H1 (cell line): ENCODE measurements at regions not wholly inside any gene's neighbourhood (a gene's known extent, or its start where the extent isn't known, plus 50 kb on each side); places are given as distances from the start of the nearest gene placed in this dataset.
"Not testable (repeated sequence)": the region's sequence is repeated elsewhere in the genome, so short reads cannot be mapped to it uniquely, and the experiment has no call there.

Source experiments
- CTCF ChIA-PET: fragments of 300-600 bp; sonication (Branson Sonifier 250); formaldehyde crosslinking; loops from one replicate; lab custom pipeline; 2021; ENCODE audit not compliant: partially characterized antibody; lab: Charles Lee
- POLR2A ChIA-PET: fragments of 300-600 bp; sonication (Branson Sonifier 250); formaldehyde crosslinking; loops from one replicate; lab custom pipeline; 2021; ENCODE audit warnings: inconsistent platforms; ENCODE audit not compliant: partially characterized antibody; lab: Charles Lee
- DNase-seq, 2 experiments: peaks; one replicate each; pipeline versions ENCODE4 v3.0.0 to v3.0.0-alpha.2; 2010 to 2022; ENCODE audit warnings: low spot score in 2 of 2, low read depth in 1 of 2, mixed read lengths in 1 of 2
- FAIRE-seq: peaks from 2 replicates; lab custom pipeline; 2011; peaks lifted over from hg19 to GRCh38; lab: Jason Lieb, UNC
- H2AFZ ChIP-seq: 2 replicates; pipeline ENCODE4 v1.8.1; 2012; ENCODE audit warnings: low read length, inconsistent platforms
- H2AK5ac ChIP-seq: 2 replicates; pipeline ENCODE4 v1.6.1; 2013; ENCODE audit warnings: low read depth, low read length
- H2BK120ac ChIP-seq: replicated peaks from 2 replicates; pipeline ENCODE3; 2013; ENCODE audit warnings: low read depth, low read length, inconsistent platforms
- H2BK12ac ChIP-seq: 2 replicates; pipeline ENCODE4 v1.6.1; 2013; ENCODE audit warnings: low read depth, low read length
- H2BK15ac ChIP-seq: 2 replicates; pipeline ENCODE4 v1.6.1; 2013; ENCODE audit warnings: low read length
- H2BK20ac ChIP-seq: 2 replicates; pipeline ENCODE4 v1.6.1; 2013; ENCODE audit warnings: low read length
- H2BK5ac ChIP-seq: 2 replicates; pipeline ENCODE4 v1.6.1; 2013; ENCODE audit warnings: low read depth, low read length
- H3K14ac ChIP-seq: 2 replicates; pipeline ENCODE4 v1.6.1; 2013; ENCODE audit warnings: inconsistent platforms; ENCODE audit not compliant: insufficient read length
- H3K18ac ChIP-seq: 2 replicates; pipeline ENCODE4 v1.6.1; 2013; ENCODE audit warnings: low read length; ENCODE audit errors: extremely low read depth
- H3K23ac ChIP-seq: 2 replicates; pipeline ENCODE4 v1.6.1; 2013; ENCODE audit warnings: inconsistent platforms; ENCODE audit not compliant: insufficient read length
- H3K23me2 ChIP-seq: 2 replicates; pipeline ENCODE4 v1.6.1; 2013; ENCODE audit warnings: low read depth, low read length
- H3K27ac ChIP-seq: 2 replicates; pipeline ENCODE4 v1.6.1; 2011; ENCODE audit warnings: low read depth, low read length, inconsistent platforms
- H3K27me3 ChIP-seq, 4 experiments: replicated peaks in 1 of 4; 1 replicate in 1 of 4; 2 replicates in 3 of 4; pipeline versions ENCODE4 v1.6.1 to v1.8.1; 2011 to 2013; ENCODE audit warnings: low read length in 3 of 4, mild to moderate bottlenecking in 3 of 4, inconsistent platforms in 2 of 4, mixed read lengths in 2 of 4, moderate library complexity in 1 of 4; ENCODE audit not compliant: control insufficient read depth in 3 of 4, insufficient read depth in 3 of 4; ENCODE audit errors: extremely low read depth in 1 of 4
- H3K36me3 ChIP-seq, 4 experiments: 2 replicates each; pipeline versions ENCODE4 v1.6.1 to v1.8.1; 2011 to 2013; ENCODE audit warnings: mild to moderate bottlenecking in 4 of 4, low read length in 3 of 4, moderate library complexity in 2 of 4, control low read depth in 1 of 4, inconsistent platforms in 1 of 4; ENCODE audit not compliant: insufficient read depth in 4 of 4, control insufficient read depth in 2 of 4
- H3K4ac ChIP-seq: replicated peaks from 2 replicates; pipeline ENCODE3; 2013; ENCODE audit warnings: low read length, low read depth, mixed read lengths, inconsistent platforms; ENCODE audit not compliant: insufficient read length
- H3K4me1 ChIP-seq, 4 experiments: replicated peaks in 1 of 4; 1 replicate in 1 of 4; 2 replicates in 3 of 4; pipeline versions ENCODE4 v1.6.1 to v1.8.1; 2011 to 2013; ENCODE audit warnings: low read length in 3 of 4, inconsistent platforms in 2 of 4, mixed read lengths in 1 of 4; ENCODE audit not compliant: insufficient read depth in 4 of 4, control insufficient read depth in 3 of 4
- H3K4me2 ChIP-seq, 2 experiments: 2 replicates each; pipeline versions ENCODE4 v1.6.1 to v1.8.1; 2011 to 2013; ENCODE audit warnings: low read depth in 2 of 2, low read length in 2 of 2, control low read depth in 1 of 2, inconsistent platforms in 1 of 2, mild to moderate bottlenecking in 1 of 2; ENCODE audit not compliant: insufficient read depth in 1 of 2
- H3K4me3 ChIP-seq, 4 experiments: fragments of 200-600, 300-600 bp in 1 of 4; sonication (generic), shearing (Covaris generic), sonication (Bioruptor Twin) in 1 of 4; 2 replicates each; pipeline versions ENCODE4 v1.5.1 to v1.8.1; 2011 to 2016; ENCODE audit warnings: low read length in 4 of 4, low read depth in 3 of 4, control low read depth in 2 of 4, inconsistent platforms in 2 of 4, mild to moderate bottlenecking in 2 of 4, mixed read lengths in 1 of 4, moderate library complexity in 1 of 4; ENCODE audit not compliant: insufficient read depth in 2 of 4; ENCODE audit errors: extremely low read depth in 1 of 4
- H3K56ac ChIP-seq: replicated peaks from 2 replicates; pipeline ENCODE3; 2013; ENCODE audit warnings: low read depth, mild to moderate bottlenecking, mixed read lengths, low read length, inconsistent platforms; ENCODE audit not compliant: insufficient read length
- H3K79me1 ChIP-seq: 2 replicates; pipeline ENCODE4 v1.6.1; 2013; ENCODE audit warnings: low read depth, low read length, control low read depth
- H3K79me2 ChIP-seq, 2 experiments: 2 replicates each; pipeline versions ENCODE4 v1.6.1 to v1.8.1; 2012 to 2013; ENCODE audit warnings: low read length in 2 of 2, mild to moderate bottlenecking in 2 of 2, inconsistent platforms in 1 of 2; ENCODE audit not compliant: insufficient read depth in 2 of 2, control insufficient read depth in 1 of 2
- H3K9ac ChIP-seq, 4 experiments: replicated peaks in 1 of 4; 1 replicate in 1 of 4; 2 replicates in 3 of 4; pipeline versions ENCODE4 v1.6.1 to v1.8.1; 2011 to 2013; ENCODE audit warnings: low read depth in 3 of 4, low read length in 3 of 4, control low read depth in 2 of 4, mild to moderate bottlenecking in 2 of 4, moderate library complexity in 2 of 4, inconsistent platforms in 1 of 4; ENCODE audit errors: extremely low read depth in 1 of 4
- H3K9me3 ChIP-seq, 2 experiments: 2 replicates each; pipeline versions ENCODE4 v1.6.1 to v1.8.1; 2012 to 2013; ENCODE audit warnings: mild to moderate bottlenecking in 2 of 2, moderate library complexity in 2 of 2, control low read depth in 1 of 2, inconsistent platforms in 1 of 2, low read depth in 1 of 2, low read length in 1 of 2, mixed read lengths in 1 of 2; ENCODE audit not compliant: insufficient read depth in 2 of 2
- H4K20me1 ChIP-seq, 2 experiments: replicated peaks in 1 of 2; 2 replicates each; pipeline versions ENCODE3 to v1.8.1; 2011 to 2013; ENCODE audit warnings: inconsistent platforms in 2 of 2, low read length in 2 of 2, mild to moderate bottlenecking in 1 of 2; ENCODE audit not compliant: insufficient read depth in 2 of 2, control insufficient read depth in 1 of 2
- H4K5ac ChIP-seq: 2 replicates; pipeline ENCODE4 v1.6.1; 2013; ENCODE audit warnings: low read length, low read depth, mixed read lengths, inconsistent platforms; ENCODE audit not compliant: insufficient read length
- H4K8ac ChIP-seq: 2 replicates; pipeline ENCODE4 v1.8.0; 2013; ENCODE audit warnings: mild to moderate bottlenecking, moderate library complexity, low read length, inconsistent platforms; ENCODE audit not compliant: insufficient read depth; ENCODE audit errors: extremely low read depth
- H4K91ac ChIP-seq: replicated peaks from 2 replicates; pipeline ENCODE3; 2013; ENCODE audit warnings: low read length, mixed read lengths, inconsistent platforms; ENCODE audit not compliant: insufficient read length
- CREB1 ChIP-seq: IDR thresholded peaks from 2 replicates; pipeline ENCODE4 v1.6.1; 2012; ENCODE audit warnings: inconsistent platforms
- KDM1A ChIP-seq: fragments of 200-600, 300-600 bp; sonication (generic); IDR thresholded peaks from 2 replicates; pipeline ENCODE4 v1.7.1; 2016; ENCODE audit warnings: mild to moderate bottlenecking, low read length, borderline replicate concordance
- RXRA ChIP-seq: IDR thresholded peaks from 2 replicates; pipeline ENCODE4 v1.6.1; 2011; ENCODE audit warnings: low read depth, mild to moderate bottlenecking, low read length, moderate library complexity; ENCODE audit not compliant: insufficient read depth
- WGBS, 2 experiments: shearing (Covaris generic) in 1 of 2; methylation state at CpG; one replicate each; pipeline versions ENCODE4 v1.1.6 to v1.1.7; 2013 to 2015; ENCODE audit warnings: low lambda C conversion rate in 2 of 2, mixed read lengths in 2 of 2, inconsistent platforms in 1 of 2, low coverage in 1 of 2, missing lambda C conversion rate in 1 of 2; ENCODE audit not compliant: insufficient replicate concordance in 2 of 2, insufficient coverage in 1 of 2, insufficient read length in 1 of 2; ENCODE audit errors: extremely low coverage in 1 of 2, missing lambda C conversion rate in 1 of 2; 5-methylcytosine and 5-hydroxymethylcytosine counted together
- TF ChIP-seq, protein P1 (sequence below): IDR thresholded peaks from 2 replicates; pipeline ENCODE4 v1.6.1; 2012; ENCODE audit warnings: inconsistent platforms

DNA sequence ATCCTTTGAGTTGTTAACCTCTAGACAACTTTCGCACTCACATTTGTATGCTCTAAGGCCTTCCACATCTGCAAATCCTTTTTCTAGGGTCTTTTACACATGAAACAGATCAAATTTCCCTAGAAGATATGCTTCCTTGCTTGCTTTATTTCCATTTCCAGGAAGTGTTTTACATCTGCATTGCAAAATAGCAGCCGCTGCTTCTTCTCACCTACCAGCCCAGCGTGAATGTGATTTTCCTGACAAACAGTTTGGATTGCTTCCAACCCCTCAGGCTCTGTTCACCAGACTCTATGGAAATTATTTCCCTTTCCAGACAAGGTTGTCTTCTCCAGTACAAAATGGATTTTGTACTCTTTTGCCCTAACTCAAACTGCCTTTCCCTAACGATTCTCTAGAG lies 50.9 kb upstream of the PAPSS2 start (continued):
- TF ChIP-seq CREB1 (no peak), RXRA (no peak), KDM1A (no peak)
- TF ChIP-seq, protein P1, sequence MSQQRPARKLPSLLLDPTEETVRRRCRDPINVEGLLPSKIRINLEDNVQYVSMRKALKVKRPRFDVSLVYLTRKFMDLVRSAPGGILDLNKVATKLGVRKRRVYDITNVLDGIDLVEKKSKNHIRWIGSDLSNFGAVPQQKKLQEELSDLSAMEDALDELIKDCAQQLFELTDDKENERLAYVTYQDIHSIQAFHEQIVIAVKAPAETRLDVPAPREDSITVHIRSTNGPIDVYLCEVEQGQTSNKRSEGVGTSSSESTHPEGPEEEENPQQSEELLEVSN, result no peak

DNA sequence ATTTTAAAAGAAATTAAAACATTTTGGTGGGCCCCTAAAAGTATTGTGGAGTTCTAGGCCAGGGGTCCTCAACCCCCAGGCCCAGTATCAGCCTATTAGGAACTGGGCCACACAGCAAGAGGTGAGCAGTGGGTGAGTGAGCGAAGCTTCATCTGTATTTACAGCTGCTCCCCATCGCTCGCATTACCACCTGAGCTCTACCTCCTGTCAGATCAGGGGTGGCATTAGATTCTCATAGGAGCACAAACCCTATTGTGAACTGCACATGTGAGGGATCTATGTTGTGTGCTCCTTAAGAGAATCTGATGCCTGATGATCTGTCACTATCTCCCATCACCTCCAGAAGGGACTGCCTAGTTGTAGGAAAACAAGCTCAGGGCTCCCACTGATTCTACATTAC lies 50.1 kb upstream of the PAPSS2 start:
- not testable (repeated sequence) for H3K27me3 ChIP-seq, H3K4ac ChIP-seq, H3K23ac ChIP-seq, H3K27ac ChIP-seq, H3K9ac ChIP-seq, H3K36me3 ChIP-seq, H2BK120ac ChIP-seq, H3K79me1 ChIP-seq, H2AK5ac ChIP-seq, H3K23me2 ChIP-seq, H2BK5ac ChIP-seq, H4K5ac ChIP-seq, H2AFZ ChIP-seq, H3K56ac ChIP-seq, H4K91ac ChIP-seq, H3K4me2 ChIP-seq, H3K4me3 ChIP-seq, H4K8ac ChIP-seq, FAIRE-seq, H3K14ac ChIP-seq, H3K79me2 ChIP-seq, H2BK15ac ChIP-seq, H4K20me1 ChIP-seq, DNase-seq
- peaks cover 15 to 17% of the 10 kb centered on the region in 2 experiments for H3K9me3 ChIP-seq
- ChIA-PET CTCF (interaction anchor here (0.6 to 0.8 kb wide), 2 partner anchors 22 to 42 kb away, joined by 3 read pairs; no protein-coding TSS in a partner anchor), POLR2A (interaction anchor here (0.6 kb wide), 1 partner anchor 15 kb away, joined by 3 read pairs; no protein-coding TSS in a partner anchor)
- WGBS, 2 experiments, result 97% methylated on average over 3 of the region's 3 CpGs; no CpG with 5 or more reads in 1 of the 2 experiments
- H3K18ac ChIP-seq, result peak overlapping the region; percentile 71; the same call in 1 of the 2 replicates
- H2BK12ac ChIP-seq, result 0 out of 2 replicates have a peak overlapping the region, but pooled peaks have one; percentile 60
- peak overlapping the region; percentile 66; the same call in 1 of the 2 replicates for H2BK20ac ChIP-seq
- H3K4me1 ChIP-seq, result peaks cover 3 to 16% (median 8%) of the 10 kb centered on the region in 4 experiments; a peak in 6 of 7 replicates
